ENCODE measurements at regions not wholly inside any gene's neighbourhood (a gene's known extent, or its start where the extent isn't known, plus 50 kb on each side); places are given as distances from the start of the nearest gene placed in this dataset.
"Not testable (repeated sequence)": the region's sequence is repeated elsewhere in the genome, so short reads cannot be mapped to it uniquely, and the experiment has no call there.

- no peak for DNase-seq
Measured at GRCh38 chr9:90517103-90517502, 125.5 kb downstream of the DIRAS2 start.

GRCh38 chr9:90521811-90522570 lies 120.6 kb downstream of the DIRAS2 start:
- DNase-seq, result no peak

- DNase-seq, result no peak
Measured at GRCh38 chr9:90523958-90524357, 118.7 kb downstream of the DIRAS2 start.

GRCh38 chr9:90526386-90526785 lies 116.2 kb downstream of the DIRAS2 start:
- DNase-seq, result no peak

GRCh38 chr9:90536094-90536493 lies 106.5 kb downstream of the DIRAS2 start:
- DNase-seq, result not testable (repeated sequence)

GRCh38 chr9:90538566-90538965 lies 104.1 kb downstream of the DIRAS2 start:
- DNase-seq, result no peak

GRCh38 chr9:90539286-90539685 lies 103.3 kb downstream of the DIRAS2 start:
- no peak for DNase-seq

GRCh38 chr9:90540734-90541133 lies 101.9 kb downstream of the DIRAS2 start:
- no peak for DNase-seq

GRCh38 chr9:90544488-90544887 lies 98.1 kb downstream of the DIRAS2 start:
- DNase-seq, result no peak

GRCh38 chr9:90546200-90546599 lies 96.4 kb downstream of the DIRAS2 start:
- DNase-seq, result no peak

GRCh38 chr9:90547896-90548295 lies 94.7 kb downstream of the DIRAS2 start:
- DNase-seq, result no peak

- no peak for DNase-seq
Measured at GRCh38 chr9:90552317-90552716, 90.3 kb downstream of the DIRAS2 start.

- no peak for DNase-seq
Measured at GRCh38 chr9:90555351-90556057, 87.1 kb downstream of the DIRAS2 start.

GRCh38 chr9:90556897-90557675 lies 85.5 kb downstream of the DIRAS2 start:
- no peak for DNase-seq

- no peak for DNase-seq
Measured at GRCh38 chr9:90559075-90560073, 83.2 kb downstream of the DIRAS2 start.

Data from CD4-positive, alpha-beta T cell treated with Interleukin-15 for 1 hour (primary cell).